Stomach (tissue), 8 donors: ENCODE measurements at regions not wholly inside any gene's neighbourhood (a gene's known extent, or its start where the extent isn't known, plus 50 kb on each side); places are given as distances from the start of the nearest gene placed in this dataset.

ENCODE experiments used
- DNase-seq, 2 donors: peaks; one replicate each; pipeline versions ENCODE4 v3.0.0 to v3.0.0-alpha.2; 2013 to 2019
- H3K27ac ChIP-seq, 5 donors: fragments of 200-600 bp in 4 of 5; sonication (generic) in 4 of 5; one replicate each; pipeline ENCODE4 v1.5.1; 2013 to 2019; ENCODE audit warnings: mild to moderate bottlenecking in 1 of 5, moderate library complexity in 1 of 5
- H3K27me3 ChIP-seq, 3 donors: fragments of 200-600 bp; sonication (generic); one replicate each; pipeline ENCODE4 v1.5.1; 2017 to 2019; ENCODE audit warnings: mixed run types in 1 of 3
- H3K36me3 ChIP-seq, 4 donors: fragments of 200-600 bp; sonication (generic); 1 replicate in 3 of 4; 2 replicates in 1 of 4; pipeline ENCODE4 v1.5.1; 2016 to 2019
- H3K4me1 ChIP-seq, 4 donors: fragments of 200-600 bp; sonication (generic); one replicate each; pipeline ENCODE4 v1.5.1; 2016 to 2019
- H3K4me3 ChIP-seq, 4 donors: fragments of 200-600 bp; sonication (generic) in 3 of 4; one replicate each; pipeline ENCODE4 v1.5.1; 2016 to 2019; ENCODE audit warnings: mild to moderate bottlenecking in 1 of 4
- H3K9me3 ChIP-seq, 4 donors: fragments of 200-600 bp; sonication (generic); one replicate each; pipeline ENCODE4 v1.5.1; 2016 to 2019
- CTCF ChIP-seq, 7 experiments: fragments of 450-650 bp in 4 of 7; fragments of 200-600 bp in 3 of 7; sonication (generic) in 3 of 7; IDR thresholded peaks; one replicate each; pipeline ENCODE4 v1.5.1; 2016 to 2019; ENCODE audit warnings: antibody characterized with exemption in 7 of 7, control low read depth in 2 of 7, mild to moderate bottlenecking in 1 of 7
- EP300 ChIP-seq: sonication (generic); formaldehyde crosslinking; IDR thresholded peaks from one replicate; pipeline ENCODE4 v1.6.1; 2017; ENCODE audit warnings: antibody characterized with exemption
- POLR2A ChIP-seq, 4 donors: fragments of 450-650 bp; IDR thresholded peaks; one replicate each; pipeline ENCODE4 v1.6.1; 2016; ENCODE audit warnings: antibody characterized with exemption in 4 of 4, control low read depth in 2 of 4, mild to moderate bottlenecking in 1 of 4, moderate library complexity in 1 of 4
- POLR2AphosphoS5 ChIP-seq, 3 donors: sonication (generic); formaldehyde crosslinking; IDR thresholded peaks; one replicate each; pipeline ENCODE4 v1.6.1; 2016; ENCODE audit warnings: antibody characterized with exemption in 3 of 3
- WGBS, 5 donors: extraction: QIAGEN DNeasy Blood & Tissue Kit in 3 of 5; methylation state at CpG; one replicate each; pipeline versions ENCODE4 v1.1.5 to v1.1.7; 2013 to 2018; 5-methylcytosine and 5-hydroxymethylcytosine counted together
- intact Hi-C: fragments of 100-400 bp; cut with DNase I; formaldehyde crosslinking; loops from one replicate; pipeline ENCODE4 v1.15.1; 2023; ENCODE audit warnings: low total_unique reads
- donor health status: healthy with polysubstance abuse.
- donor health status: Bipolar disorder and iron deficiency.
- donor health status: healthy.

DNA sequence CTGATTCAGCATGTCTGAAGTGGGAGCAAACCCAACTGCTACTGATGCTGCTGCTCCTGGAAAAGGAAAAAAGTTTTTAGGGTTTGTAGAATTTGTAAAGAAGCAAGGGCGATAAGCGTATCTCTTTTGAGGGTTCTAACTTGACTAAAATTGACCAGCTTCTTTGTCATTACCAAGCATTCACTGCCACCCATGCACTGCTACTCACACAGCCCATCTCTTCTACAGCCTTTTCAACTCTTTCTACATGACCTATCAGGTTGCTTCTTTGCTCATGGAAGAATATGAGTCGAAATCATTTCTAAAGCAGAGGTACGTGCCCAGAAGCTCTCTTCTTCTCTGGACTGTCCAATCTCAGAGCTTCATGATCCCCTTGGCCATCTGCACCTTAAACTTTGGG is 570.9 kb downstream of the EPHA7 start:
- Histone ChIP-seq H3K4me1 (no peaks in the 10 kb centered on the region), H3K27ac (no peak overlapping the region), H3K27me3 (no peaks in the 10 kb centered on the region), H3K9me3 (peaks cover 0 to 6% (median 0%) of the 10 kb centered on the region in 4 donors), H3K4me3 (no peak overlapping the region), H3K36me3 (no peaks in the 10 kb centered on the region)
- 77 to 82% (median 79%) methylated on average over 4 of the region's 4 CpGs for WGBS, 5 donors
- intact Hi-C loops = no loop called here
- TF ChIP-seq EP300 = no peak
- no peak for DNase-seq

DNA sequence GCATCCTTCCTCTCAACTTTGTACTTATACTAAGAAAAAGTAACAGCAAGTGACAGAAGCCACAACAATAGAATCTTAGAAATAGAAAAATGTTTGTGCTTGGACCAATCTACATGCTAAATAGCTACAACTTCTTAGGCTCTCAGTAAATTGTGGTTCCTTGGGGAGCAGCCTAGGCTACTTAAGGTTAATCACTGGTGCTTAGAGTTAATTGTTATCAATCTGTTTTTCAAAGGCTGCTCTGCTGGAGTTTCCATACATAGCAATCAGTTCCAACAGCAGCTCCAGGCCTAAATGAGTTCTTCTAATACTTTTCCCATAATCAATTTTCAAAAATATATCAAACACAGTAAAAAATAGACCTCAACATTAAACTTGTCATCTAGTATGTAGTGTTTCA is 571.4 kb downstream of the EPHA7 start:
- DNase-seq = no peak
- Histone ChIP-seq H3K36me3 (no peaks in the 10 kb centered on the region), H3K27me3 (no peaks in the 10 kb centered on the region), H3K27ac (no peak overlapping the region), H3K4me3 (no peak overlapping the region), H3K9me3 (peaks cover 0 to 6% (median 0%) of the 10 kb centered on the region in 4 donors), H3K4me1 (no peaks in the 10 kb centered on the region)
- TF ChIP-seq POLR2A (IDR thresholded peaks at IDR 0.05) (no peak), POLR2AphosphoS5 (IDR thresholded peaks at IDR 0.05) (no peak), EP300 (no peak), CTCF (IDR thresholded peaks at IDR 0.05) (no peak)
- intact Hi-C loops = no loop called here

GRCh38 chr6:92840246-92840930 is 579.0 kb downstream of the EPHA7 start:
- Histone ChIP-seq H3K27ac (no peak overlapping the region), H3K4me3 (no peak overlapping the region), H3K27me3 (no peaks in the 10 kb centered on the region), H3K36me3 (no peaks in the 10 kb centered on the region), H3K4me1 (no peaks in the 10 kb centered on the region), H3K9me3 (no peaks in the 10 kb centered on the region)
- TF ChIP-seq EP300 = no peak
- TF ChIP-seq CTCF (IDR thresholded peaks at IDR 0.05) = no peak
- no peak for TF ChIP-seq POLR2A (IDR thresholded peaks at IDR 0.05)
- TF ChIP-seq POLR2AphosphoS5 (IDR thresholded peaks at IDR 0.05) = no peak
- DNase-seq = no peak
- 78 to 93% (median 88%) methylated on average over 4 of the region's 4 CpGs for WGBS, 5 donors
- intact Hi-C loops = no loop called here

DNA sequence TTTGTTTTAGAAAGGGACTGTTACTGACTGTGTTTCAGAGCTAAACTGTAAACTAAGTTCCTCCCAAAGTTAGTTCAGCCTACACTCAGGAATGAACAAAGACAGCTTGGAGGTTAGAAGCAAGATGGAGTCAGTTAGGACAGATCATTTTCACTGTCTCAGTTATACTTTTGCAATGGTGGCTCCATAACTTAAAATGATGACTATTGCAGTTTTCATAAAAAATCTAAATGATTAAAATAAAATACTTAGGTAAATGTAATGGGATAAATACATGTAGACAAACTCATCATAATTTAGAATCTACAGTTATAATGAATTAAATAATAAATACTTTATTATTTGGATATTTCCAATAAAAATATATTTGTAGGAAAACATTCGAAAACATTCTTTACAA is 590.6 kb downstream of the EPHA7 start:
- intact Hi-C loops = no loop called here

More for the DNA sequence above, 590.6 kb downstream of the EPHA7 start:
- no peaks in the 10 kb centered on the region for H3K27me3 ChIP-seq
- DNase-seq = no peak
- H3K4me1 ChIP-seq = no peaks in the 10 kb centered on the region
- H3K27ac ChIP-seq = no peak overlapping the region
- no peaks in the 10 kb centered on the region for H3K9me3 ChIP-seq
- WGBS, 5 donors = 91 to 98% (median 92%) methylated on average over 1 of the region's 1 CpG
- H3K4me3 ChIP-seq = no peak overlapping the region
- TF ChIP-seq EP300 (no peak), POLR2AphosphoS5 (IDR thresholded peaks at IDR 0.05) (no peak), POLR2A (IDR thresholded peaks at IDR 0.05) (no peak), CTCF (IDR thresholded peaks at IDR 0.05) (no peak)
- no peaks in the 10 kb centered on the region for H3K36me3 ChIP-seq
